Activated CD4-positive, CD25-positive, alpha-beta regulatory T cell treated with anti-CD3 and anti-CD28 coated beads, Interleukin-2, amount 50 U/mL, for 24 hours (primary cell): ENCODE measurements at regions not wholly inside any gene's neighbourhood (a gene's known extent, or its start where the extent isn't known, plus 50 kb on each side); places are given as distances from the start of the nearest gene placed in this dataset.
"Not testable (repeated sequence)": the region's sequence is repeated elsewhere in the genome, so short reads cannot be mapped to it uniquely, and the experiment has no call there.

ENCODE experiments used
- ATAC-seq, 2 donors: fragments of 150-1000 bp; cut with Tn5 transposase; one replicate each; pipeline ENCODE4 v1.10.0; 2021; ENCODE audit warnings: mild to moderate bottlenecking in 1 of 2, moderate library complexity in 1 of 2

DNA sequence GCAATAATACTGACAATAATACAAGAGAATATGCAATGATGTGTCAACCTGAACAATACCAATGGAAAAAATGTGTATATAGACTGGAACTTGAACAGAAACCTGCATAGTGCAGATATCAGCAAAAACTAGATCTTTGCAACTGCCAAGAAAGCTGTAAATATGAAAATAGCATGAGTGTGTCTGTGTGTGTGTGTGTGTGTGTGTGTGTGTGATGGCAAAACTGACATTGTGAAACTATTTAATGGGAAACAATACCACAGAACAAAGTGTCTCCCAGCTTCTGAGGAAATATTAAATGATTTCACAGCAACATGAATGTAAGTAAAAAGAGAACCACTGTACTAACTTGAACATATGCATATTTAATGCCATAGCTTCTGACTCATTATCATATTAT is 558.2 kb upstream of the LINC00305 start:
- ATAC-seq = no peak

- ATAC-seq = no peak
Measured at GRCh38 chr18:64699081-64699480, 550.2 kb upstream of the LINC00305 start.

DNA sequence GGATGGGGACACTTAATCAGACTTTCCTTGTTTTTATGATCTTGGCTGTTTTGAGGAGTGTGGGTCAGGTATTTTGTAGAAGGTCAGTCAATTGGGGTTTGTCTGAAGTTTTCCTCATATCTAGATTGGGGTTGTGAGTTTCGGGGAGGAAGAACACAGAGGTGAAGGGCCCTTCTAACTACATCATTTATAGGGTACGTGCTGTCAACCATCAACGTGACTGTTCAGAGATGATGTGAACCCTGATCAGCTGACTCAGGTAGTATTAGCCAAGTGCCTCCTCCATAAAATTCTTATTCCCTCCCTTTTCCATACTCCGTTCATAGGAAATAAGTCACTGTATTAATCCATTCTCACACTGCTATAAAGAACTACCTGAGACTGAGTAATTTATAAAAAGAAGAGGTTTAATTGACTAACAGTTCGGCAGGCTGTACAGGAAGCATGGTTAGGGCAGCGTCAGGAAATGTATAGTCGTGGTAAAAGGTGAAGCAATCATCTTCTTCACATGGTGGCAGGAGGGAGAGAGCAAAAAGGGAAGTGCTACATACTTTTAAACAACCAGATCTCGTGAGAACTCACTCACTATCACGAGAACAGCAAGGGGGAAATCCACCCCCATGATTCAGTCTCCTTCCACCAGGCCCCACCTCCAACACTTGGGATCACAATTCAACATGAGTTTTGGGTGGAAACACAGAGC is 547.1 kb upstream of the LINC00305 start:
- no peak for ATAC-seq

DNA sequence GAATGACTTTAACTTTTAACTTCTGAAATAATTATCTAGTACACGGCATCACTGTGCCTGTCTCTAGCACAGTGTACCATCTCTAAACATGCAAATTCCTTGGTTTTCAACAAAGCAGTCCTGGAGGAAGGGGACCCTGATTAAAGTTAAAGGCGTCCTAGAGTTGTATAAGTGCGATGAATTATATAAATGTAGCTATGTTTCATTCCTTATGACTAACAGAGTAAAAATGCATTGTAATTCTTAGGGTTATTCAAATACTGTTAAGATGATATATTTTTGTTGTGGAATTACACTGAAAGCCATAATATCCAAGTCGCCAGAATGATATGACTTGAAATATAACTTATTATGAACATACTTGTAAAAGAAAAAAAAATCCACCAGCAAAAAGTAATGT is 544.9 kb upstream of the LINC00305 start:
- ATAC-seq = no peak

DNA sequence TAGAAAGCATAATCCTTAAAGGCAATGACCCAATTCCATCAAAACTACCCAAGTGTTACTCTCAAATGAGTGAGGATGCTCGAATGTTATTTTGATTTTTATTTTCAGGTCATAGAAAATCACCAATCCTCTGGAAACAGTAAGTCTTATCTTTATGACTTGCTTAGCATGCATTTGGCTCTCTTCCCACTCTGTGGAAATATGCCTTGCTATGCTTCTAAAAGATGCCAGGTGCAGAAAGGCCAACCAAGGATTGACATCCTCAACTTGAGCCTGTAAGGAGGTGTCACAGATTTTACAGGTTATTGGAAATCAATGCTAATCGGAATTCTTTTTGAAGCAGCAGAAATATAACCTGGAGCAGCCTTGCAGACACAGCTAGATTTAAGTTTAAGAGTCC is 543.9 kb upstream of the LINC00305 start:
- no peak for ATAC-seq

- no peak for ATAC-seq
Measured at GRCh38 chr18:64679121-64679520, 530.2 kb upstream of the LINC00305 start.

DNA sequence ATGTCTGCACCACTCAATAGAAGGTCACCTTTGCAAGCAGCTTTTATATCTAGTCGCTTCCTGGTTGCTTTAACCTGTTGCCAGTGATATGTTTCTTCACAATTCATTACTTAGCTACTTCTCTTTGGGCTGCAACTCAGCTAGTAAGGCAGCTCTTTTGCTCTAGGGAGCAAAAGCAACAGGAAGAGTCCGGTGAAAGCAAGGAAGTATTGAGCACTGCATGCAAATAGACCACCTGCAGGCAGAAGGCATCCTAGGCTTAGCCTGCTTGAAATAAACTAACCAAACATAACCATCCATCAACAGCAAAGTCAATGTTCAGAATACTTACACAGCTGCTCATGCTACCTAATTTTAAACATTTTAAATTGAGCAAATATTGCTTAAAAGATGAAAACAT is 529.2 kb upstream of the LINC00305 start:
- ATAC-seq = no peak

DNA sequence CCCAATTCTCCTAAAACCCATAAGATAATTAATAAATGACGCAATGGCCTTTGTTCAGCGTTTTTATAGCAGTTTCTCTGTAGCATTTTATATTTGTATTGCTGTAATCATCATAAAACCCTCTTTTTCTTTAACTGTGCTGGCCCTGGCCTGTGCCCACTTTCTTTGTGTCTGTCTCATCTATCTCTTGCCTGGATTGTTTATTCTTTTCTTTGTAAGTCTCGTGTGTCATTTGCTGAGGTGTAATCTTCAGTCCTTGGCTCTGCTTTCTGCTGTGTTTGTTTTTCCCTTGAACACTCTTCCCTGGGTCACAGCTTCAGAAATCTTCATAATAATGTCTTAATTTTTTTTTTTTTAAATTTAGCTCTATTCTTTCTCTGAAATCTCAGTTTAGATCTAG is 525.8 kb upstream of the LINC00305 start:
- ATAC-seq = no peak

- ATAC-seq = not testable (repeated sequence)
Measured at GRCh38 chr18:64671293-64671692, 522.4 kb upstream of the LINC00305 start.

- no peak for ATAC-seq
Measured at GRCh38 chr18:64668461-64668962, 519.6 kb upstream of the LINC00305 start.

DNA sequence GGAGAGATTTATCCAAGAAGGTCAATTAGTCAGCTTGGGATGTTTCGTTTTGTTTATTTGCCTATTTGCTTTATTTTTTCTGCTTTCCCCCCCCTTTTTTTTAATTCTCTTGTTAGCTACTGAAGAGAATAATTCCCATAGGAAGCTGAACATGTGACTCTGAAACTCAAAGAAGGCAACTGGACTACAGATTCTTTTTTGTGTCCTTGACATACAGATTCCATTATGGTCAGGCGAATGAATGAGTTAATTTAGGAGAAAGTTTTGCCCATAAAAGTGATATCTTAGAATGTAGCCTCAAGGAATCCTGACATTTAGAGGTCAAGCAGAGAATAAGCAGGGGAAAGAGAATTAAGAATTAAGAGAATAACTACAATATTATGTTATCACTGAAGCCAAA is 514.2 kb upstream of the LINC00305 start:
- no peak for ATAC-seq

DNA sequence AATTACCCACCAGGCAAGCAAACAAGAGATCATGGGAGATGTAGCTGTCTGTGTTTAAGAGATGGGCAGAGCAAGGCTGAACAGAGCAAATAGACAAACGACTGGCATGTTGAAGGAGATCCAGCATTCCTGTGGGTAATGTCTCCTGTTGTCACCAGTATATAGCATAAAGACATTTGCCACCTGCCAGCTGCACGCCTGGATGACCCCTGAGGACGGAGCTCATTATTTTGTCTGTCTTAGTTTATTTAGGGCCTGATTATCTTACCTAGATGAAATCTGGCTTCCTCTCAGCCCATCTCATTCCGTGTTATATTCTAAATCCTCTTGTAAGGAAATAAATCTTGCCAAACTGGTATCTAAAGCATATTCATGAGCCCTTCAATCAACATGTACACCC is 510.3 kb upstream of the LINC00305 start:
- no peak for ATAC-seq

GRCh38 chr18:64653068-64653467 is 504.2 kb upstream of the LINC00305 start:
- no peak for ATAC-seq

DNA sequence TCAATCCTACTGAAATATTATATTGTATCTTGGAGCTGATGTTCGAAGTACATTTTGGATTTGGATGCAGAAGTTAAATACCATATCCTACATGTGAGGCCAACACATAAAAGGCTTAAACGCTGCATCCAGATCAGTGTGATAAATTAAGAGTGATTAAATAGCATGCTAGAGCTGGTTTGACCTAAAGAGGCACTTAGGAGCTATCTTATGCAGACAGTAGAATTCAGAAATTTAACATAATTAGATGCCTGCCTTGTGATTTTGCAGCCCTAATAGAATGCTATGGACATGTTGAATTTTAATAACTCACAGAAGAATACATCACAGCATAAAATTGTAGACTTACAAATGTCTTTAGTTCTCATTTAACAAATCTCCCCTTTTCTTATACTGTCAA is 501.2 kb upstream of the LINC00305 start:
- no peak for ATAC-seq

GRCh38 chr18:64645753-64646152 is 496.9 kb upstream of the LINC00305 start:
- ATAC-seq = no peak

DNA sequence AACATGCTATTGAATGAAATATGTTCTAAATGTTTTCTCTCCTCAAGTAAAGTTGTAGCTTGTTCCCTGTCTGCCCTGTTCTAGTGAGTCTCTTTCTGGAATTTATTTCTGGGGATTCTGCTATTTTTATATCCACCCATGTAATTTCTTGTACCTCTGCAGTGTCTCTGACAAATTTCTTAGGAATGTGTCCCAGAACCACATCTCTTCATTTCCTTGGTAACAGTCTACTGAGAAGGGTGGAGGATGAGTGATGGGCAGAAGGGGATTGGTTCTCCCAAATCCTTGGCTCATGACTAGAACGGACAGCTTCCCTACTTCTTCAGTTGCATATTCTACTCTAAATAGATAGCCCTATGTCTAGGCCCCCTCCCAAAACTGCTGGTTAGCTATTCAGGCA is 490.6 kb upstream of the LINC00305 start:
- ATAC-seq = no peak

DNA sequence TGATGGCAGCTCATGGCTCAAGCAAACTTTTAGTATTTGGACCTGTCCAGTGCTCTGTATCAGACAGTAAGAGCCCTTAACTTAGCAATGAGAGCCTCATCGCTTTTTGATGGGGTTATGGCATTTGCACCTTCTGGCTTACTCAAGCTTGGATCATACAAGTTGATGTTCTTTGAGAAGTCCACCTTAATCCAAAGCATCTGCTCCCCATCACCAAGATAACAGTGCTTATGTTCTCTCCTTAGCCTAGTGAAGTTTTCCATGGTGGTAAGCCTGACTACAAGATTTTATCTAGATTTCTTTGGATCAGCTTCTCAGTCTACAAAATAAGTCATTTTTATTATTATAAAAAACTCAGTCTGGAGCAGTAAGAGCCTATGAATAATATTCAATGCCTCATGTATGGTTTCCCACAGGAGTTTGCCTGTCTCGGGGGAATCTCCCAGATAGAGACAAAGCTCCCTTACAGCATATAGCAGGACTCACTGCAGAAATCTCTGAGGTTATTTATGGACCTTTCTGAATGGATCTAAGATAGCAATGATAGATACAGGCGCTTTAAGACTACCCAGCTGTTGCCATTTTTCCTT is 472.2 kb upstream of the LINC00305 start:
- ATAC-seq = no peak

- ATAC-seq = no peak
Measured at GRCh38 chr18:64618390-64618789, 469.5 kb upstream of the LINC00305 start.

DNA sequence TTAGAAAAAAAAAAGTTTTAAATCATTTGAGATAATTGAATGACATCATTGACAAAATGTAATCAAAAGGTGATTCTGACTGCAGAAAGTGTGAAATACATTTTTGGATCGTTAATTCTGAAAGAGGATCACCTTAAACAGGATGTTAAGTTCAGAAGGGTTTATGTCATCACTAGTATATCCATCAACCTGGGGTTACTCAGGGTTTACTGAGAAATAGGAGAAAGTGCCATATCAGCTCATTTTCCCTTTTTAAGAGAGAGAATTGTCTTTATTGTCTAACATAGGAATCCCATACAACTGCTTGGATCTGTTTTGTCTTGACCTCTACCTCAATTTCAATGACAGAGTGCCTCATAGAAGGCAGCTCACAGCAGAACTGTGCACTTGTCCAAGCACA is 466.1 kb upstream of the LINC00305 start:
- ATAC-seq = no peak

DNA sequence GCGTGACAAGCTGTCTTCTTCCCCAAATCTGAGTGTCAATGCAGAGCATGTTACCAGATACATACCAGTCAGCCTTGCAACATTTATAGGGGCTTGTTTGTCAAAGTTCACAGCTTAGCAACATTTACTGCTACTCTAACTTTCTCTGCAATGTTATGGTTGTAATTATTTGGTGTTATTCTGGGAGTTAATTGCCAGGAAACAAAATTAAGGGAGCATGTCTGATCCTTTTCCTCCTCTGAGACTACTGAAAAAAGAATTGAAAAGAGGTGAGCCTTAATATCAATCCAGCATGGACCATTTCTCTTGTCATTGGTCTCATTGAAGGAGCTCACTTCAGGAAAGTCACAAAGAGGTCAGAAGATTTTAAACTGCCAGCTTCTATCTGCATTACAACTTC is 465.6 kb upstream of the LINC00305 start:
- no peak for ATAC-seq

- ATAC-seq = no peak
Measured at GRCh38 chr18:64592246-64592645, 443.4 kb upstream of the LINC00305 start.

DNA sequence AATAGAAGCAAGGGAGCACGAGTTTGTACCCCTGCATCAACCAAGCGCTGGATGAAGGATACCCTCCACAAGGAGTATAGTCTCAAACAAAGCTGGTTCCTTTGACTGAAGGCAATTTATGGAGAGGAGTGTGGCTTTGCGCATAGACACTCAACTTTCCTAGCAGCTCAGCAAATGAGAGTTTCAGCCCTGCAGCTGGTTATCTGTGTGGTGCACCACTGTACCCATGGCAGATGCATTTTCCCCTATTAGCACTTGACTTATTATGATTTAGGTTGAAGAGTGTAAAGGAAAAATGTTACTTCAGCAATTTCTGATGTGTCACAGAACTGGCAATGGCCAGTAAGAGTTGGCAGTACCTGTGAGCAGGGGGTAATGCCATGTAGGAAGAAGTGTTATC is 440.1 kb upstream of the LINC00305 start:
- ATAC-seq = no peak

GRCh38 chr18:64566456-64566855 is 417.6 kb upstream of the LINC00305 start:
- no peak for ATAC-seq

- ATAC-seq = no peak
Measured at GRCh38 chr18:64562651-64563050, 413.8 kb upstream of the LINC00305 start.

- no peak for ATAC-seq
Measured at GRCh38 chr18:64546451-64546850, 397.6 kb upstream of the LINC00305 start.
